GM23338 (cell line): ENCODE measurements at regions not wholly inside any gene's neighbourhood (a gene's known extent, or its start where the extent isn't known, plus 50 kb on each side); places are given as distances from the start of the nearest gene placed in this dataset.
A peak's percentile ranks its signal among the peaks of the same experiment; 100 is the strongest.

Experiments
- ATAC-seq: fragments of 200-7000 bp; cut with Tn5 transposase; 3 replicates; pipeline ENCODE4 v1.9.1; 2020
- DNase-seq: peaks from one replicate; pipeline ENCODE4 v3.0.0-alpha.2; 2015; ENCODE audit warnings: low spot score
- H2AFZ ChIP-seq: fragments of 200-600 bp; sonication (generic); 2 replicates; pipeline ENCODE4 v1.8.0; 2016; ENCODE audit warnings: antibody characterized with exemption, mild to moderate bottlenecking, moderate library complexity
- H3F3A ChIP-seq: fragments of 200-600 bp; sonication (generic); replicated peaks from 2 replicates; pipeline ENCODE4 v1.8.0; 2017; ENCODE audit warnings: antibody characterized with exemption, mixed run types, low read depth
- H3K27ac ChIP-seq: fragments of 200-600 bp; sonication (generic); 2 replicates; pipeline ENCODE4 v1.6.1; 2016; ENCODE audit warnings: low read depth
- H3K27me3 ChIP-seq: fragments of 200-600 bp; sonication (generic); 2 replicates; pipeline ENCODE4 v1.8.0; 2016; ENCODE audit warnings: mild to moderate bottlenecking, mixed run types, moderate library complexity; ENCODE audit not compliant: insufficient read depth
- H3K36me3 ChIP-seq: fragments of 200-600 bp; sonication (generic); 2 replicates; pipeline ENCODE4 v1.8.0; 2016; ENCODE audit warnings: mild to moderate bottlenecking; ENCODE audit not compliant: insufficient read depth
- H3K4me1 ChIP-seq: fragments of 200-600 bp; sonication (generic); 2 replicates; pipeline ENCODE4 v1.8.0; 2016; ENCODE audit warnings: mild to moderate bottlenecking, moderate library complexity; ENCODE audit not compliant: insufficient read depth
- H3K4me2 ChIP-seq: fragments of 200-600 bp; sonication (generic); 2 replicates; pipeline ENCODE4 v1.7.1; 2017; ENCODE audit warnings: mixed run types
- H3K4me3 ChIP-seq: fragments of 200-600 bp; sonication (generic); 2 replicates; pipeline ENCODE4 v1.6.1; 2016; ENCODE audit warnings: mixed run types
- H3K79me2 ChIP-seq: fragments of 200-600 bp; sonication (generic); replicated peaks from 2 replicates; pipeline ENCODE4 v1.8.0; 2017; ENCODE audit warnings: mild to moderate bottlenecking; ENCODE audit not compliant: insufficient read depth
- H3K9me2 ChIP-seq: fragments of 200-600 bp; sonication (generic); 2 replicates; pipeline ENCODE4 v1.8.0; 2017; ENCODE audit not compliant: insufficient read depth
- H4K20me1 ChIP-seq: fragments of 200-600 bp; sonication (generic); replicated peaks from 2 replicates; pipeline ENCODE4 v1.8.0; 2017; ENCODE audit warnings: mild to moderate bottlenecking; ENCODE audit not compliant: insufficient read depth
- H3K27ac Mint-ChIP-seq: 2 replicates; pipeline ENCODE4 v1.8.0; 2020; ENCODE audit warnings: inconsistent platforms, mild to moderate bottlenecking, moderate library complexity, mixed read lengths
- H3K27me3 Mint-ChIP-seq: 3 replicates; pipeline ENCODE4 v1.8.0; 2022; ENCODE audit warnings: low read depth, mild to moderate bottlenecking, moderate library complexity, mixed read lengths, inconsistent platforms; ENCODE audit not compliant: insufficient read depth, poor library complexity
- H3K36me3 Mint-ChIP-seq: 3 replicates; pipeline ENCODE4 v1.8.0; 2021; ENCODE audit warnings: low read depth, mild to moderate bottlenecking, inconsistent platforms, moderate library complexity, mixed read lengths
- H3K4me1 Mint-ChIP-seq: 3 replicates; pipeline ENCODE4 v1.8.0; 2020; ENCODE audit warnings: mild to moderate bottlenecking, inconsistent platforms, mixed read lengths
- H3K4me3 Mint-ChIP-seq: 3 replicates; pipeline ENCODE4 v1.8.0; 2021; ENCODE audit warnings: moderate library complexity, mild to moderate bottlenecking, inconsistent platforms, mixed read lengths
- H3K9me3 Mint-ChIP-seq: 3 replicates; pipeline ENCODE4 v1.8.0; 2020; ENCODE audit warnings: moderate library complexity, mild to moderate bottlenecking, inconsistent platforms, mixed read lengths
- CREB1 ChIP-seq: fragments of 250-450 bp; sonication (Bioruptor Pico); IDR thresholded peaks from 2 replicates; pipeline ENCODE4 v1.5.0; 2020; ENCODE audit warnings: low read depth, mild to moderate bottlenecking, moderate library complexity
- EZH2phosphoT487 ChIP-seq: fragments of 200-600 bp; sonication (generic); IDR thresholded peaks from one replicate; pipeline ENCODE4 v1.8.1; 2018; ENCODE audit warnings: antibody characterized with exemption; ENCODE audit not compliant: unreplicated experiment
- ZNF331 ChIP-seq: fragments of 250-450 bp; sonication (Bioruptor Pico); IDR thresholded peaks from 2 replicates; pipeline ENCODE4 v1.5.0; 2020; ENCODE audit warnings: low read depth, mild to moderate bottlenecking, moderate library complexity
- TF ChIP-seq, protein P1 (sequence below): IDR thresholded peaks from 2 replicates; pipeline ENCODE4 v1.6.1; 2016; ENCODE audit warnings: antibody characterized with exemption
- TF ChIP-seq, protein P2 (sequence below), 2 experiments: fragments of 200-600 bp in 1 of 2; sonication (generic) in 1 of 2; conservative IDR thresholded peaks; 2 replicates each; pipeline versions ENCODE4 v1.5.1 to v1.6.1; 2016 to 2017; ENCODE audit warnings: antibody characterized with exemption in 2 of 2, low read depth in 2 of 2, mild to moderate bottlenecking in 2 of 2, moderate library complexity in 1 of 2
- TF ChIP-seq, protein P3 (sequence below): IDR thresholded peaks from one replicate; pipeline ENCODE4 v1.6.1; 2018; ENCODE audit warnings: antibody characterized with exemption; ENCODE audit not compliant: unreplicated experiment

DNA sequence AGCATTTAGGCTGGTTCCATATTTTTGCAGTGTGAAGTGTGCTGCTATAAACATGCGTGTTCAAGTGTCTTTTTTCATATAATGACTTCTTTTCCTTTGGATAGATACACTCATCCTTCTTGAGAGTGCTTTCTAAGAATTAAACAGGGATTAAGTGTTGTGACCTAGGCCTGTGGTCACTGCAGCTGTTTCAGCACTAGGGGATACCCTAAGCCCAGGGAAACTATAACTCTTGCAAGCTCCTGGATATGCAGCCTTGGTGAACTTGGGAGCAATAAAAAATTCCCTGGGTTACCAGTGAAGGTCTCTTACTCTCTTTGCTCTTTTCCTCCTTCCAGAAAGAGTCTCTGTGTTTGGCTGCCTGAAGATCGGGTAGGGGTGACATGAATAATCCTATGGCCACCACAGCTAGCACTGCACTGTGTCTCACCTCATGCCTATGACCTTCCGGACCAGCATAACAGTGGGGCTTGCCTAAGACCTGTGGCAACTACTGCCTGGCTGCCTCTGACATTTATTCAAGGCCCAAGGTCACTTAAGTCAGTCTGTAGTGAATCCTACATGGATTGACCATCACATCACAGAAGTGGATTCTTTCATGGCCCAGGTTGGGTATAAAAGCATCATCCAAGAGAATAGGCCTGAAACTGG lies 799.7 kb downstream of the DACH1 start:
- H3F3A ChIP-seq, result no peaks in the 10 kb centered on the region
- H3K36me3 Mint-ChIP-seq, result peaks cover 9% of the 10 kb centered on the region
- ATAC-seq, result peak; percentile 82

GRCh38 chr13:71056581-71056980 lies 810.4 kb downstream of the DACH1 start:
- Mint-ChIP-seq H3K4me3 (no peak overlapping the region), H3K27ac (peak overlapping the region; percentile 78; the same call in 1 of the 2 replicates), H3K36me3 (peaks cover 4% of the 10 kb centered on the region; the same call in 2 of the 3 replicates), H3K9me3 (peaks cover 22% of the 10 kb centered on the region), H3K4me1 (peaks cover 12% of the 10 kb centered on the region), H3K27me3 (peaks cover 3% of the 10 kb centered on the region)
- Histone ChIP-seq H3K9me2 (peaks cover 6% of the 10 kb centered on the region; the same call in 1 of the 2 replicates), H3K27me3 (no peaks in the 10 kb centered on the region), H4K20me1 (no peaks in the 10 kb centered on the region), H3K79me2 (no peaks in the 10 kb centered on the region), H3K4me3 (no peak overlapping the region), H3K4me2 (no peak overlapping the region), H3K27ac (no peak overlapping the region), H3F3A (no peaks in the 10 kb centered on the region), H3K36me3 (no peaks in the 10 kb centered on the region), H2AFZ (peak overlapping the region; percentile 85), H3K4me1 (peaks cover 5% of the 10 kb centered on the region; the same call in 1 of the 2 replicates)
- ATAC-seq (peak; percentile 74), DNase-seq (peak; percentile 48)
- no peak for TF ChIP-seq ZNF331 (CRISPR knock-in tag)
- TF ChIP-seq, protein P1, sequence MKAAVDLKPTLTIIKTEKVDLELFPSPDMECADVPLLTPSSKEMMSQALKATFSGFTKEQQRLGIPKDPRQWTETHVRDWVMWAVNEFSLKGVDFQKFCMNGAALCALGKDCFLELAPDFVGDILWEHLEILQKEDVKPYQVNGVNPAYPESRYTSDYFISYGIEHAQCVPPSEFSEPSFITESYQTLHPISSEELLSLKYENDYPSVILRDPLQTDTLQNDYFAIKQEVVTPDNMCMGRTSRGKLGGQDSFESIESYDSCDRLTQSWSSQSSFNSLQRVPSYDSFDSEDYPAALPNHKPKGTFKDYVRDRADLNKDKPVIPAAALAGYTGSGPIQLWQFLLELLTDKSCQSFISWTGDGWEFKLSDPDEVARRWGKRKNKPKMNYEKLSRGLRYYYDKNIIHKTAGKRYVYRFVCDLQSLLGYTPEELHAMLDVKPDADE, result peak; percentile 42; the same call in 1 of the 2 replicates

More for the DNA sequence above, 799.7 kb downstream of the DACH1 start:
- Mint-ChIP-seq H3K9me3 (peaks cover 9% of the 10 kb centered on the region), H3K27me3 (peaks cover 2% of the 10 kb centered on the region), H3K27ac (no peak overlapping the region; the same call in 1 of the 2 replicates), H3K4me1 (peaks cover 6% of the 10 kb centered on the region), H3K4me3 (no peak overlapping the region)
- H3K27ac ChIP-seq, result no peak overlapping the region
- no peaks in the 10 kb centered on the region for H3K4me1 ChIP-seq
- DNase-seq, result peak; percentile 35
- H3K4me2 ChIP-seq, result no peak overlapping the region
- H3K9me2 ChIP-seq, result peaks cover 5% of the 10 kb centered on the region; the same call in 1 of the 2 replicates
- H3K4me3 ChIP-seq, result no peak overlapping the region
- no peaks in the 10 kb centered on the region for H4K20me1 ChIP-seq
- H3K36me3 ChIP-seq, result no peaks in the 10 kb centered on the region
- no peaks in the 10 kb centered on the region for H3K79me2 ChIP-seq
- peak overlapping the region; percentile 56 for H2AFZ ChIP-seq
- no peaks in the 10 kb centered on the region for H3K27me3 ChIP-seq
- TF ChIP-seq, protein P2, sequence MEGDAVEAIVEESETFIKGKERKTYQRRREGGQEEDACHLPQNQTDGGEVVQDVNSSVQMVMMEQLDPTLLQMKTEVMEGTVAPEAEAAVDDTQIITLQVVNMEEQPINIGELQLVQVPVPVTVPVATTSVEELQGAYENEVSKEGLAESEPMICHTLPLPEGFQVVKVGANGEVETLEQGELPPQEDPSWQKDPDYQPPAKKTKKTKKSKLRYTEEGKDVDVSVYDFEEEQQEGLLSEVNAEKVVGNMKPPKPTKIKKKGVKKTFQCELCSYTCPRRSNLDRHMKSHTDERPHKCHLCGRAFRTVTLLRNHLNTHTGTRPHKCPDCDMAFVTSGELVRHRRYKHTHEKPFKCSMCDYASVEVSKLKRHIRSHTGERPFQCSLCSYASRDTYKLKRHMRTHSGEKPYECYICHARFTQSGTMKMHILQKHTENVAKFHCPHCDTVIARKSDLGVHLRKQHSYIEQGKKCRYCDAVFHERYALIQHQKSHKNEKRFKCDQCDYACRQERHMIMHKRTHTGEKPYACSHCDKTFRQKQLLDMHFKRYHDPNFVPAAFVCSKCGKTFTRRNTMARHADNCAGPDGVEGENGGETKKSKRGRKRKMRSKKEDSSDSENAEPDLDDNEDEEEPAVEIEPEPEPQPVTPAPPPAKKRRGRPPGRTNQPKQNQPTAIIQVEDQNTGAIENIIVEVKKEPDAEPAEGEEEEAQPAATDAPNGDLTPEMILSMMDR (conservative IDR thresholded peaks at IDR 0.05; ENCODE audit: low read depth in 2 of 2), result peak; percentile 44 to 60; a peak in 3 of 4 replicates
- no peak for TF ChIP-seq CREB1

- H3F3A ChIP-seq, result no peaks in the 10 kb centered on the region
- Mint-ChIP-seq H3K4me1 (peaks cover 12% of the 10 kb centered on the region), H3K36me3 (no peaks in the 10 kb centered on the region), H3K27ac (no peak overlapping the region), H3K27me3 (peaks cover 5% of the 10 kb centered on the region), H3K9me3 (peaks cover 16% of the 10 kb centered on the region; the same call in 1 of the 3 replicates), H3K4me3 (no peak overlapping the region)
- no peak overlapping the region for H2AFZ ChIP-seq
- H3K27me3 ChIP-seq, result no peaks in the 10 kb centered on the region
- no peaks in the 10 kb centered on the region for H4K20me1 ChIP-seq
- TF ChIP-seq, protein P3, sequence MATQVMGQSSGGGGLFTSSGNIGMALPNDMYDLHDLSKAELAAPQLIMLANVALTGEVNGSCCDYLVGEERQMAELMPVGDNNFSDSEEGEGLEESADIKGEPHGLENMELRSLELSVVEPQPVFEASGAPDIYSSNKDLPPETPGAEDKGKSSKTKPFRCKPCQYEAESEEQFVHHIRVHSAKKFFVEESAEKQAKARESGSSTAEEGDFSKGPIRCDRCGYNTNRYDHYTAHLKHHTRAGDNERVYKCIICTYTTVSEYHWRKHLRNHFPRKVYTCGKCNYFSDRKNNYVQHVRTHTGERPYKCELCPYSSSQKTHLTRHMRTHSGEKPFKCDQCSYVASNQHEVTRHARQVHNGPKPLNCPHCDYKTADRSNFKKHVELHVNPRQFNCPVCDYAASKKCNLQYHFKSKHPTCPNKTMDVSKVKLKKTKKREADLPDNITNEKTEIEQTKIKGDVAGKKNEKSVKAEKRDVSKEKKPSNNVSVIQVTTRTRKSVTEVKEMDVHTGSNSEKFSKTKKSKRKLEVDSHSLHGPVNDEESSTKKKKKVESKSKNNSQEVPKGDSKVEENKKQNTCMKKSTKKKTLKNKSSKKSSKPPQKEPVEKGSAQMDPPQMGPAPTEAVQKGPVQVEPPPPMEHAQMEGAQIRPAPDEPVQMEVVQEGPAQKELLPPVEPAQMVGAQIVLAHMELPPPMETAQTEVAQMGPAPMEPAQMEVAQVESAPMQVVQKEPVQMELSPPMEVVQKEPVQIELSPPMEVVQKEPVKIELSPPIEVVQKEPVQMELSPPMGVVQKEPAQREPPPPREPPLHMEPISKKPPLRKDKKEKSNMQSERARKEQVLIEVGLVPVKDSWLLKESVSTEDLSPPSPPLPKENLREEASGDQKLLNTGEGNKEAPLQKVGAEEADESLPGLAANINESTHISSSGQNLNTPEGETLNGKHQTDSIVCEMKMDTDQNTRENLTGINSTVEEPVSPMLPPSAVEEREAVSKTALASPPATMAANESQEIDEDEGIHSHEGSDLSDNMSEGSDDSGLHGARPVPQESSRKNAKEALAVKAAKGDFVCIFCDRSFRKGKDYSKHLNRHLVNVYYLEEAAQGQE, result no peak
- TF ChIP-seq EZH2phosphoT487, result no peak
- no peak overlapping the region for H3K4me2 ChIP-seq
- no peak overlapping the region for H3K27ac ChIP-seq
- peaks cover 6% of the 10 kb centered on the region; the same call in 1 of the 2 replicates for H3K9me2 ChIP-seq
- no peak for DNase-seq
- no peaks in the 10 kb centered on the region for H3K79me2 ChIP-seq
- H3K4me1 ChIP-seq, result peaks cover 5% of the 10 kb centered on the region; the same call in 1 of the 2 replicates
- H3K36me3 ChIP-seq, result no peaks in the 10 kb centered on the region
- no peak for ATAC-seq
- no peak overlapping the region for H3K4me3 ChIP-seq
Observed at GRCh38 chr13:71055644-71056043, 811.4 kb downstream of the DACH1 start.
